Activated CD4-positive, alpha-beta T cell treated with anti-CD3 and anti-CD28 coated beads, Interleukin-2, Interleukin-4, amounts not matched to agents 100 ng/mL and 50 ng/mL, durations not matched to agents 16 hours and 8 hours (primary cell): ENCODE measurements at regions not wholly inside any gene's neighbourhood (a gene's known extent, or its start where the extent isn't known, plus 50 kb on each side); places are given as distances from the start of the nearest gene placed in this dataset.

Experiments
- DNase-seq: peaks from one replicate; pipeline ENCODE4 v3.0.0-alpha.2; 2020; ENCODE audit warnings: low spot score

- no peak for DNase-seq
These were observed 237.7 kb downstream of the TEX29 start for GRCh38 chr13:111557921-111558699.

- no peak for DNase-seq
These were observed 238.3 kb downstream of the TEX29 start for GRCh38 chr13:111558700-111559088.

GRCh38 chr13:111559612-111560403 lies 239.4 kb downstream of the TEX29 start:
- no peak for DNase-seq

GRCh38 chr13:111561091-111561781 lies 240.8 kb downstream of the TEX29 start:
- no peak for DNase-seq

- no peak for DNase-seq
These were observed 242.3 kb downstream of the TEX29 start for GRCh38 chr13:111562716-111563115.

GRCh38 chr13:111564606-111565005 lies 244.2 kb downstream of the TEX29 start:
- no peak for DNase-seq

- no peak for DNase-seq
These were observed 245.0 kb downstream of the TEX29 start for GRCh38 chr13:111565400-111565799.

- DNase-seq: no peak
These were observed 246.1 kb downstream of the TEX29 start for GRCh38 chr13:111566567-111566966.

- no peak for DNase-seq
These were observed 247.2 kb downstream of the TEX29 start for GRCh38 chr13:111567637-111568036.

- no peak for DNase-seq
These were observed 247.8 kb downstream of the TEX29 start for GRCh38 chr13:111568290-111568689.

GRCh38 chr13:111570911-111571310 lies 250.5 kb downstream of the TEX29 start:
- no peak for DNase-seq

GRCh38 chr13:111572956-111573761 lies 252.7 kb downstream of the TEX29 start:
- DNase-seq: no peak

GRCh38 chr13:111573801-111574200 lies 253.4 kb downstream of the TEX29 start:
- no peak for DNase-seq

- no peak for DNase-seq
These were observed 254.8 kb downstream of the TEX29 start for GRCh38 chr13:111575276-111575675.

GRCh38 chr13:111575719-111576118 lies 255.3 kb downstream of the TEX29 start:
- no peak for DNase-seq

- DNase-seq: no peak
These were observed 256.9 kb downstream of the TEX29 start for GRCh38 chr13:111577208-111577828.

- DNase-seq: no peak
These were observed 257.6 kb downstream of the TEX29 start for GRCh38 chr13:111577956-111578605.

GRCh38 chr13:111584101-111584672 lies 263.7 kb downstream of the TEX29 start:
- no peak for DNase-seq

- DNase-seq: no peak
These were observed 264.4 kb downstream of the TEX29 start for GRCh38 chr13:111584870-111585269.

GRCh38 chr13:111586291-111586690 lies 265.8 kb downstream of the TEX29 start:
- no peak for DNase-seq

GRCh38 chr13:111587249-111587648 lies 266.8 kb downstream of the TEX29 start:
- DNase-seq: no peak
